ENCODE measurements at regions not wholly inside any gene's neighbourhood (a gene's known extent, or its start where the extent isn't known, plus 50 kb on each side); places are given as distances from the start of the nearest gene placed in this dataset.

DNA sequence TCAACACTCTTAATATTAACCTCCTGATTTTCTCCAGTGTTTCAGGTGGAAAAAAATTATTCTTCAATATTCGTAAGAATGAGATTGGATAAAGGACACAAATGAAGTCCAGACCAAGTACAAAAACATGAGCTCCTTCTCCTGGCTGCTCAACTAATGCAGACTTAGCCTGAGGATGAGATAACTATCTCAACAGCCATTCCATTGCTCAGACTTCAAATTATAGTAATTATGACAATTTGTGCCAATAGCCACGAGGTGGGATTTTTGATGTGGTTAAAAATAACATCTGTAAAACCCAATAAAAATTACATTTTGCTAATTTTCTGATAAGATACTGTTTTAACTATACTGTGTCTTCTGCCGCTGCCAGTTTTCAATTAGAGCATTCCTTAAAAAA is 323.6 kb downstream of the SOX2 start:
- intact Hi-C loops (cut with micrococcal nuclease): no loop called here
- H3K27ac Mint-ChIP-seq: no peak overlapping the region
- Histone ChIP-seq H3K36me3 (ENCODE audit: control insufficient read depth, insufficient read depth, low read length) (no peaks in the 10 kb centered on the region), H3K4me3 (ENCODE audit: low read length) (no peak overlapping the region), H3K27ac (ENCODE audit: low read length) (no peak overlapping the region), H3K9me3 (ENCODE audit: control insufficient read depth, insufficient read depth, low read length) (no peaks in the 10 kb centered on the region), H3K4me1 (ENCODE audit: control insufficient read depth, insufficient read depth, low read length) (no peaks in the 10 kb centered on the region), H3K27me3 (ENCODE audit: control insufficient read depth, insufficient read depth, low read length) (no peaks in the 10 kb centered on the region)
- H3K36me3 Mint-ChIP-seq: no peaks in the 10 kb centered on the region
- ATAC-seq (no peak), DNase-seq (no peak)
- no peak overlapping the region for H3K4me3 Mint-ChIP-seq
- no peaks in the 10 kb centered on the region for H3K27me3 Mint-ChIP-seq (ENCODE audit: low read depth in 2 of 2)
- no peaks in the 10 kb centered on the region for H3K4me1 Mint-ChIP-seq
- 94% methylated on average over 2 of the region's 3 CpGs for WGBS (ENCODE audit: insufficient coverage)
- TF ChIP-seq CTCF (IDR thresholded peaks at IDR 0.05): no peak
- peaks cover 11 to 17% of the 10 kb centered on the region in 2 donors for H3K9me3 Mint-ChIP-seq

- no peak for TF ChIP-seq CTCF (IDR thresholded peaks at IDR 0.05)
- no peaks in the 10 kb centered on the region for H3K27me3 ChIP-seq (ENCODE audit: control insufficient read depth, insufficient read depth, low read length)
- no peak overlapping the region for H3K4me3 ChIP-seq (ENCODE audit: low read length)
- intact Hi-C loops (cut with micrococcal nuclease): no loop called here
- WGBS (ENCODE audit: insufficient coverage): 75% methylated on average over 1 of the region's 1 CpG
- no peak overlapping the region for H3K27ac Mint-ChIP-seq
- ATAC-seq: no peak
- no peaks in the 10 kb centered on the region for H3K4me1 Mint-ChIP-seq
- no peaks in the 10 kb centered on the region for H3K9me3 ChIP-seq (ENCODE audit: control insufficient read depth, insufficient read depth, low read length)
- H3K4me1 ChIP-seq (ENCODE audit: control insufficient read depth, insufficient read depth, low read length): no peaks in the 10 kb centered on the region
- no peaks in the 10 kb centered on the region for H3K36me3 ChIP-seq (ENCODE audit: control insufficient read depth, insufficient read depth, low read length)
- no peak overlapping the region for H3K27ac ChIP-seq (ENCODE audit: low read length)
- no peaks in the 10 kb centered on the region for H3K27me3 Mint-ChIP-seq (ENCODE audit: low read depth in 2 of 2)
- DNase-seq: no peak
- no peak overlapping the region for H3K4me3 Mint-ChIP-seq
- peaks cover 9 to 15% of the 10 kb centered on the region in 2 donors for H3K9me3 Mint-ChIP-seq
- no peaks in the 10 kb centered on the region for H3K36me3 Mint-ChIP-seq
Measured at GRCh38 chr3:182036382-182036781, 324.7 kb downstream of the SOX2 start.

DNA sequence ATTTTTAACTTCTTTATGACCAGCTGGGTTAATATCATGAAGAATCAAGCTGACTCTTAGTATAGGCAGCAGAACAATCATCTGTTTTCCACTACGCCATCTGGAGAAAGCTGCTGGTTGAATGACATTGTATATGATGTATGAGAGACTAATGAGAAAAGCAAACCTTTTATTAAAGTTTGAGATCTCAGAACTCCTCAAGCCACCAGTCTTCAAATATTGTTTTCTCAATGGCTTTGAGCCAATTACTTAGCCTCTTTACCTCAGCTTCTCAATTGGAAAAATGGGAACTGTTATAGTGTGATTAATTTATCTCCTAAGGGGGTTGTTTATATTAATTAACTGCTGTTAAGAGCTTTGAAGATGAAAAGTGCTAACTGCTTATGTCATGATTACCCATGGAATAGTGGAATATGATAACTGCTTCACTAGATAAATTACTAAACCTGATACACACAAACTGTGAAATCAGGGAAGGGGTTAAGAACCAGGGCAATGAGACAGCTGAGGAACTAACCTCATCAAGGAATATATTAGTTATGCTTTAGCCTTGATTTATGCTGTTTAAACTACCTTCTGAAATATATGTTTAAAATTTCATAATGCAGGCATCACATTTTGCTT is 330.1 kb downstream of the SOX2 start:
- H3K27me3 Mint-ChIP-seq (ENCODE audit: low read depth in 2 of 2): no peaks in the 10 kb centered on the region
- intact Hi-C loops (cut with micrococcal nuclease): no loop called here
- H3K27ac Mint-ChIP-seq: no peak overlapping the region
- no peak overlapping the region for H3K4me3 Mint-ChIP-seq
- no peak for DNase-seq
- Histone ChIP-seq H3K9me3 (ENCODE audit: control insufficient read depth, insufficient read depth, low read length) (no peaks in the 10 kb centered on the region), H3K4me1 (ENCODE audit: control insufficient read depth, insufficient read depth, low read length) (no peaks in the 10 kb centered on the region), H3K4me3 (ENCODE audit: low read length) (no peak overlapping the region), H3K36me3 (ENCODE audit: control insufficient read depth, insufficient read depth, low read length) (no peaks in the 10 kb centered on the region), H3K27me3 (ENCODE audit: control insufficient read depth, insufficient read depth, low read length) (no peaks in the 10 kb centered on the region), H3K27ac (ENCODE audit: low read length) (no peak overlapping the region)
- no peak for ATAC-seq
- WGBS (ENCODE audit: insufficient coverage): 88% methylated on average over 1 of the region's 1 CpG
- peaks cover 3 to 5% of the 10 kb centered on the region in 2 donors for H3K9me3 Mint-ChIP-seq
- no peaks in the 10 kb centered on the region for H3K4me1 Mint-ChIP-seq
- no peaks in the 10 kb centered on the region for H3K36me3 Mint-ChIP-seq
- TF ChIP-seq CTCF (IDR thresholded peaks at IDR 0.05): no peak

GRCh38 chr3:182045736-182046135 is 334.0 kb downstream of the SOX2 start:
- H3K27ac ChIP-seq (ENCODE audit: low read length): no peak overlapping the region
- no peak for DNase-seq
- no peaks in the 10 kb centered on the region for H3K9me3 ChIP-seq (ENCODE audit: control insufficient read depth, insufficient read depth, low read length)
- 77% methylated on average over 2 of the region's 2 CpGs for WGBS (ENCODE audit: insufficient coverage)
- ATAC-seq: no peak
- no peak overlapping the region for H3K4me3 Mint-ChIP-seq
- intact Hi-C loops (cut with micrococcal nuclease): no loop called here
- H3K4me1 Mint-ChIP-seq: no peaks in the 10 kb centered on the region
- no peaks in the 10 kb centered on the region for H3K36me3 ChIP-seq (ENCODE audit: control insufficient read depth, insufficient read depth, low read length)
- H3K4me1 ChIP-seq (ENCODE audit: control insufficient read depth, insufficient read depth, low read length): no peaks in the 10 kb centered on the region
- H3K36me3 Mint-ChIP-seq: no peaks in the 10 kb centered on the region
- no peak overlapping the region for H3K27ac Mint-ChIP-seq
- TF ChIP-seq CTCF (IDR thresholded peaks at IDR 0.05): no peak
- H3K9me3 Mint-ChIP-seq: peaks cover 6 to 9% of the 10 kb centered on the region in 2 donors
- no peaks in the 10 kb centered on the region for H3K27me3 ChIP-seq (ENCODE audit: control insufficient read depth, insufficient read depth, low read length)
- H3K27me3 Mint-ChIP-seq (ENCODE audit: low read depth in 2 of 2): no peaks in the 10 kb centered on the region
- H3K4me3 ChIP-seq (ENCODE audit: low read length): no peak overlapping the region
